NB4 (cell line): ENCODE measurements at regions not wholly inside any gene's neighbourhood (a gene's known extent, or its start where the extent isn't known, plus 50 kb on each side); places are given as distances from the start of the nearest gene placed in this dataset.

ENCODE experiments used
- MYC ChIP-seq: IDR thresholded peaks from 2 replicates; pipeline ENCODE4 v1.6.1; 2011; ENCODE audit warnings: low read depth, low read length
- POLR2A ChIP-seq: IDR thresholded peaks from 2 replicates; pipeline ENCODE4 v1.6.1; 2011; ENCODE audit warnings: mild to moderate bottlenecking; ENCODE audit not compliant: insufficient read length; ENCODE audit errors: extremely low read depth
- TF ChIP-seq, protein P1 (sequence below): IDR thresholded peaks from one replicate; pipeline ENCODE4 v1.5.1; 2012; ENCODE audit warnings: low read depth, low read length
- TF ChIP-seq, protein P2 (sequence below): IDR thresholded peaks from 2 replicates; pipeline ENCODE4 v1.6.1; 2011; ENCODE audit warnings: low read depth, low read length

DNA sequence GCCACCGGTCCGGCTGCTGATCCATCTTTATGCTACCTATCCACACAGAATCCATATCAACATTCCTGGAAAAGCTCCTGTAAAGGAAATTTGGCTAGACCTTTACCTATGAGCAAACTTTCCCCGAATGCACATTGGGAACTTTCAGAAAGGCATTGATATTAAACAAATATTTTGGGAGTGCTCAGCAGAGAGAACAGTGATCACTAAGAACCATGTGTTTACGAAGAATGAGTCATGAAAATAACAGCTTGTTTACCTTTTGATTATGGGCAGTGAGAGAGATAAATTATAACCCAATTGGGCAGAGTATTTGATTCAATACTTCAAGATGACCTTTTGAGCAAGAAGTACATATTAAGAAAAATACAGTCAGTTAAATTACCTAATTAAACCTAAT is 189.7 kb upstream of the CDH2 start:
- TF ChIP-seq, protein P1, sequence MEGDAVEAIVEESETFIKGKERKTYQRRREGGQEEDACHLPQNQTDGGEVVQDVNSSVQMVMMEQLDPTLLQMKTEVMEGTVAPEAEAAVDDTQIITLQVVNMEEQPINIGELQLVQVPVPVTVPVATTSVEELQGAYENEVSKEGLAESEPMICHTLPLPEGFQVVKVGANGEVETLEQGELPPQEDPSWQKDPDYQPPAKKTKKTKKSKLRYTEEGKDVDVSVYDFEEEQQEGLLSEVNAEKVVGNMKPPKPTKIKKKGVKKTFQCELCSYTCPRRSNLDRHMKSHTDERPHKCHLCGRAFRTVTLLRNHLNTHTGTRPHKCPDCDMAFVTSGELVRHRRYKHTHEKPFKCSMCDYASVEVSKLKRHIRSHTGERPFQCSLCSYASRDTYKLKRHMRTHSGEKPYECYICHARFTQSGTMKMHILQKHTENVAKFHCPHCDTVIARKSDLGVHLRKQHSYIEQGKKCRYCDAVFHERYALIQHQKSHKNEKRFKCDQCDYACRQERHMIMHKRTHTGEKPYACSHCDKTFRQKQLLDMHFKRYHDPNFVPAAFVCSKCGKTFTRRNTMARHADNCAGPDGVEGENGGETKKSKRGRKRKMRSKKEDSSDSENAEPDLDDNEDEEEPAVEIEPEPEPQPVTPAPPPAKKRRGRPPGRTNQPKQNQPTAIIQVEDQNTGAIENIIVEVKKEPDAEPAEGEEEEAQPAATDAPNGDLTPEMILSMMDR, result no peak
- no peak for TF ChIP-seq POLR2A
- TF ChIP-seq, protein P2, sequence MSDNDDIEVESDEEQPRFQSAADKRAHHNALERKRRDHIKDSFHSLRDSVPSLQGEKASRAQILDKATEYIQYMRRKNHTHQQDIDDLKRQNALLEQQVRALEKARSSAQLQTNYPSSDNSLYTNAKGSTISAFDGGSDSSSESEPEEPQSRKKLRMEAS, result no peak
- TF ChIP-seq MYC, result no peak
